GM21723 (cell line): ENCODE measurements at regions not wholly inside any gene's neighbourhood (a gene's known extent, or its start where the extent isn't known, plus 50 kb on each side); places are given as distances from the start of the nearest gene placed in this dataset.
"Not testable (repeated sequence)": the region's sequence is repeated elsewhere in the genome, so short reads cannot be mapped to it uniquely, and the experiment has no call there.

Experiments used
- ATAC-seq: cut with Tn5 transposase; IDR thresholded peaks from one replicate; pipeline ENCODE4 v1.9.1; 2021; ENCODE audit warnings: mild to moderate bottlenecking, moderate library complexity; ENCODE audit not compliant: unreplicated experiment

- no peak for ATAC-seq
These were observed 54.8 kb upstream of the HMGB1 start for GRCh38 chr13:30520571-30520970.

- no peak for ATAC-seq
These were observed 57.5 kb upstream of the HMGB1 start for GRCh38 chr13:30523211-30523610.

DNA sequence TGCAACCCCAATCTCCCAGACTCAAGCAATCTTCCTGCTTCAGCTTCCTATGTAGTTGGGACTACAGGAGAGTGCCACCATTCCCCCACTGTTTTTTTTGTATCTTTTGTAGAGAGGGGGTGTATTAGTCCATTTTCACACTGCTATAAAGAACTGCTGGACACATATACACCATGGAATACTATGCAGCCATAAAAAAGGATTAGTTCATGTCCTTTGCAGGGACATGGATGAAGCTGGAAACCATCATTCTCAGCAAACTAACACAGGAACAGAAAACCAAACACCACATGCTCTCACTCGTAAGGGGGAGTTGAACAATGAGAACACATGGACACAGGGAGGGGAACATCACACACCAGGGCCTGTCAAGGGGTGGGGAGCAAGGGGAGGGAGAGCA is 58.1 kb upstream of the HMGB1 start:
- ATAC-seq: not testable (repeated sequence)

DNA sequence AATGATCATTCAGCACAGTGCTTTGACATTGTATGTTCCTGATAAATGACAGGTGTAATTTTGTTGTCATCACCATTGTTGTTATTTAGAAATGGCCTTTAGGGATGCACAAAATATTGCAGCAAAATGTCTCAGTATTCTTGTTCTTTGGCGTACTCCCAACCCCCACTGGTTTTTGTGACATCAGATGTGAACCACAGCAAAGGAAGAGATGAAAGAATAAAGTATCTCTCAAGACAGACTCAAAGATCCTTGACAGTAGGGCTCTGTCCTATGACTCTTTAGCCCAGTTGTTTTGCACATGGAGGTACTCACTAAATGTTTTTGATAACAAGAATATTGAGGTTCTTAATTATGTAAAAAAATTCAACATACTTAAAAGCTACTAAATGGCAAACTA is 59.5 kb upstream of the HMGB1 start:
- ATAC-seq: not testable (repeated sequence)

DNA sequence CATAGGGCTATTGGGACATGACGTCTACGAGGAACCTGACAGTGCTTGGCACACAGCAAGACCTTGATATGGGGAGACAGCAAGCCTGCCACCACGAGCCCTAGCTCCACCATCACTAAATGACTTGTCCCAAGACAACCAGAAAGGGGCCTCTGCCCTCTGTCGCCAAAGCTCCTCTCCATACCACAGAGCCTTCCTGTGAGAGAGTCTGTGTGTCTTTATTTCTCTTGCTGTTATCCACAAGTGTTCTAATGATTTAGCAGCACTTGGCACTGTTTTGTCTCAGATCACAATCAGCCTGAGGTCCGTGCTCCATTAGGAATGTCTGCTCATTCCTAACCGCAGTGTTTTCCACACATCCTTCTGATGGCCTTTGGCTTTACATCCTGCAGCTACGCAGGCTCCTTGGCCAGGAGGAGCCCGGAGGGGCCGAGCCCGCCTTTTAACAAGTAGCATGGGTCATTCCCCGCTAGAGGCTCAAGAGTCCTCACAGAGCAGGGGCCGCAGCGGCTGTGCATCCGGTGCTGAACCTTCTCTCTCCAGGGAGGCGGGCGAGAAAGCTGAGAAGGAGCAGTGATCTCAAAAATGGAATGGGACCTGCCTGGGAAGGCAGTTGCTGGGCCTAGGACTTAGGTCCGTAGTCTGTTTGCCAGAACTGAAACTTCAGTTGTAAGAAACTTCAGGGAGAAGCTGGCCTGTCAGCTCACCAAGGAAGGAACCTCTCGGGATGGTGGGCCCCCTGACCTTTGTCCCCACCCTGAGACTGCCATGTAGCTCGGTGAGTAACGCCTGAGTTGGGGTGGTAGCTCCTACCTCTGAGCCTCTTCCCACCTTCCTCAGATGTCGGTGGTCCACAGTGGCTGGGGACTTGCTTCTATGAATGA is 61.1 kb upstream of the HMGB1 start:
- ATAC-seq: no peak

- no peak for ATAC-seq
These were observed 63.5 kb upstream of the HMGB1 start for GRCh38 chr13:30529085-30529834.

DNA sequence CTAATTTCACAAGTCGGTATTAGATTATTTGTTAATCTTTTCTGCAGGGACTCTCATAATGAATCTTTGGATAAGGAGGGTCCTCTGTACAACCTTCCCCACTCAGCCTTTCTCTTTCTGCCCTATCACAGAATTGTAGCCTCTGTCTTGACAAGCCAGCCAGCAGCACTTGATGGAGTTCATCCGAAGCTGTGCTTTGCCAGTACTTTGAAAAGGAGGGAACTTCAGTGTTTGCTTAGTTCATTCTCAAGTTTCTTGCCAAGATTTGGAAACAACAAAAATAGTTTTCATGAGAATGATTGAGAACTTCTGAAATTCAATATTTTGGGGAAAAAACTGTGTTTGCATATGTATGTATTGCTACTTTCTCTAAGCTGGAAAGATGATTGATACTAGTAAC is 69.3 kb upstream of the HMGB1 start:
- ATAC-seq: no peak

DNA sequence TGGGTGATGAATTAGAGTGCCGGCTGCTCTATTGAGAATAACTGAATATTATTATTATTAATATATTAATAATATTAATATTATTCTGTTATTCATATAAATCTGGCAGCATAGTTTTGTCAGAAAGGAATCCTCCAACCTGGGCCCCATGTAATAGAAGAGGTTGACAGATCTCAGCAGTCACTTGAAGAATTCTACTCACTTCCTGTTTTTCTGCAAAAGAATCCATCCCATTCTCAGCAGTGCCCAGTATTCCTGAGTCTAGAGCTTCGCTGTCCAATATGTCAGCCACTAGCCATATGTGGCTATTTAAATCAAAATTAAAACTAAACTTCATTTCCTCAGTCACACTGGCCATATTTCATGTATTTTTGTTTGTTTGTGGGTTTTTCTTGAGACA is 72.4 kb upstream of the USPL1 start:
- ATAC-seq: no peak

DNA sequence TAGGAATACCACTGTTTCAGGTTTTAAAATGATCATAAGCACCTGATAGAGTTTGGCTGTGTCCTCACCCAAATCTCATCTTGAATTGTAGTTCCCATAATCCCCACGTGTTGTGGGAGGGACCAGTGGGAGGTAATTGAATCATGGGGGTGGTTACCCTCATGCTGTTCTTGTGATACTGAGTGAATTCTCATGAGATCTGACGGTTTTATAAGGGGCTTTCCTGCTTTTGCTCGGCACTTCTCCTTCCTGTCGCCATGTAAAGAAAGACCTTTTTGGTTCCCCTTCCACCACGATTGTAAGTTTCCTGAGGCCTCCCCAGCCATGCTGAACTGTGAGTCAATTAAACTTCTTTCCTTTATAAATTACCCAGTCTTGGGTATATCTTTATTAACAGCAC is 69.7 kb upstream of the USPL1 start:
- not testable (repeated sequence) for ATAC-seq

- peak; percentile 72 for ATAC-seq
These were observed 66.5 kb upstream of the USPL1 start for GRCh38 chr13:30551189-30551588.

DNA sequence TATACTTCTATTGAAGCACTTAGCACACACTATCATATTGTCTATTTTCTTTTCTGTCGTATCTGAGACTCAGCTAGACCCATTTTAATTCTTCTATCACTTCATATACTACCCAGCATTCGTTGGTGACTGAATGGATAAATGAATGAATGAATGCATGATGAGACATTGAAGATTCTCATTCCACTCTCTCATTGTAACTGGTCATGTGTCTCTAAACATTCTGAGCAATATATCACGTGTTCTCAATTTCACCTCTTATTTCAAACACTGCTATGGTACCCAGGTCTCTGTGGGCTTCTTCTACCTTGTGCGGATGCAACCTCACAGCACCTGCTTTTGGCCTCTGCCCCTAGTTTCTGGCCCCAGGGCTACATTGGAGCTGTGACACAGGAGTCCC is 65.2 kb upstream of the USPL1 start:
- no peak for ATAC-seq

DNA sequence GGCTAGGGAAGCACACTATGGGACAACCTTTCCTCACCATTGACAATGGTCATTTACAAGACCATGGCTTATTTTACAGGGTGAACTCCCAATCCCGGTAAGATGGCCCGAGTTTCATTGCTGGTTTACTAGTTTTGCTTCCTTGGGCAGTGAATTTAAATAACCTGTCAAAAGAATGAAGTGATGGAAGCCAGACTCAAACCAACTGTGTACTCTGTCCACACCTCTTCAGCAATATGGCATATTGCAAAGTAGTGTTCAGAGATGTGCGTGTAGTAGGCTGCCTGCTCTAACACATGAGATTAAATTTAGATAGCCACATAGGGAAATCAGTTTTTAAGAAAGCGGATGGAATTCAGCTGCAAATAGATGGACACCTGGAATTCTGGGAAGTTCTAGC is 58.4 kb upstream of the USPL1 start:
- no peak for ATAC-seq

DNA sequence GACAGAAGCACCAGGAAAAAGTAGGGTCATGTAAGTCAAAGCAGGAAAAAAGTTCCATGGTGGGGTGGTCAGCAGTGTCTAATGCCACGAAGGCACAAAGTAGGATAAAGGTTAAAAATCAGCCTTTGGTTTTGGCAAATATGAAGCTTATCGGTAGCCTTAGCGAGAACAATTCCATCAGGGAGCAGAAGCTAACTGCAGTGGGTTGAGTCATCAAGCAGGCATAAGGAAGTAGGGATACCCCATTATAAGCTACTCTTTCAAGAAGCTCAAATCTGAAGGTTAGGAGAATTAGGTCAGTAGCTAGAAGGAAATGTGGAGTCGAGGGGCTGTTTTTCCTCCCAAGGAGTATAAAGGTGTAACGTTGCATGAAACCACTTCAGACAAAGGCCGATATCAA is 57.5 kb upstream of the USPL1 start:
- no peak for ATAC-seq

DNA sequence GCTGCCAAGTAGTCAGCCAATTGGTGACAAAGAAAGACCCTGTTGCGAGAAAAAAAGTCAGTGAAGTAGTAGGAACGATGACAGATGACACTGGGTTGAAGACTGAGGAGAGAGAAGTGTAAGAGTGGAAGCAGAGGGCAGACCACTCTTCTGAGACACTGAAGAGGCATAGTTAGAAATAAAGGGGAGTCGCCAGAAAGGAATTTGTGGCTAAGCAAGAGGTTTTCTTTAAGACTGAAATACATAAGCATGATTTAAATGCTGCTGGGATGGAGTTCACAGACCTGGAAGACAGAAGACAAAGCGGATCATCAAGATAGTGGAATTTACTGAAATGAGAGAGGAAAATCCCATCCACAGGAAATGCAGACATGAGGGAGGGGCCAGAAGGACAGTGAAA is 56.2 kb upstream of the USPL1 start:
- no peak for ATAC-seq

GRCh38 chr13:30564489-30564888 is 53.2 kb upstream of the USPL1 start:
- no peak for ATAC-seq

- no peak for ATAC-seq
These were observed 52.1 kb upstream of the USPL1 start for GRCh38 chr13:30565658-30566057.

DNA sequence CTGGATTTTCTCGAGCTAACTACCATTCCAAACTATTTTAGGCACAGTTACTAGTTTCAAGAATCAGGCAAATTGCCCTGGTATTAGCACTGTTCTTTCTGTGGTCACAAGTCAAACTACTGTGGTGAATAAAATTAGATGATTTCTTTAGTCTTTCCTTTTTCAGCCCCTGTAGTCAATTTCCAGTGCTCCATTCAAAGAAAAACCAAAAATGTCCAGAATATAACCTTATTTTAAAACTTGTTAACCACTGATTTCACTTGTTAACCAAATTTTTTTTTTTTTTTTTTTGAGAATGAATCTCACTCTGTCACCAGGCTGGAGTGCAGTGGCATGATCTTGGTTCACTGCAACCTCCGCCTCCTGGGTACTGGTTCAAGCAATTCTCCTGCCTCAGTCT is 50.6 kb upstream of the USPL1 start:
- no peak for ATAC-seq
